RKO (cell line): ENCODE measurements at regions not wholly inside any gene's neighbourhood (a gene's known extent, or its start where the extent isn't known, plus 50 kb on each side); places are given as distances from the start of the nearest gene placed in this dataset.
"Not testable (repeated sequence)": the region's sequence is repeated elsewhere in the genome, so short reads cannot be mapped to it uniquely, and the experiment has no call there.

ENCODE experiments used
- DNase-seq: peaks from one replicate; pipeline ENCODE4 v3.0.0-alpha.2; 2016; ENCODE audit warnings: low spot score

GRCh38 chr4:14918336-14918735, 83.9 kb upstream of the CPEB2 start:
- no peak for DNase-seq

DNA sequence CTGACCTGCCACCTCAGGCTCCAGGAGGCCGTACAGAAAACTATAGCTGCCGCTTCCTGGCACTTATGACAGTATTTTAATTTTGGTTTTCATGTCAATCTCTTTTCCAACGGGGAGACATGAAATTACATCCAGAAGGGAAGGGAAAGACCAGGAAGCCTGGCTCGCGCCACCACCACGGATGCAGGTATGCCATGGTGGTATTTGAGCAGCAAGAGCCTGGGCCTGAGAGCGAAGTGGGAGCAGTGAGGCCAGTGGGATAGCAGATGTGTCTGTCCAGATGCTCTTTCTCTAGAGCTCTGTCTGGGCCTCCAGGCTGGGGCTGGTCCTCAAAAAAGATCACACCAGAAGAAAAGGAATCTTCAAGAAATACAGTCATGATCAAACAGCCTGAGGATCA, 82.5 kb upstream of the CPEB2 start:
- DNase-seq, result no peak

DNA sequence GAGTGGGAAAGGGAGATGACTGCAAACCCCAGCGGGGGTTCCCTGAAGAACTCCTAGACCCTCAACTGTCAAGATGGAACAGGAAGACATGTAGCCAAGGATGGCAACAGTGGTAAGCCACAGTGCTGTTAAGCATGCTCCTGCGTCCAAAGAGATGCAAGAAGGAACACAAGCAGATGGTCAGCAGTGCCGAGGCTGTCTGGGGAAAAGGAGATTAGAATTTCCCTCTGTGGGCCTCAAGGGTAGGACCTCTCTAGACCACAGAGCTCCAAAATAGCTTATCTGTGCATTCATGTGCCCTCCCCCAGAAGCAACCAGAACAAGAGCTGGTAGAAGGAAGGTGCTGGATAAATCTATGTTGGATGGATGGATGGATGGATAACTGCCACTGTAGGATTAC, 82.0 kb upstream of the CPEB2 start:
- no peak for DNase-seq

- DNase-seq, result no peak
Measured at GRCh38 chr4:14920759-14921320, 81.4 kb upstream of the CPEB2 start.

GRCh38 chr4:14921781-14922180, 80.5 kb upstream of the CPEB2 start:
- not testable (repeated sequence) for DNase-seq

- no peak for DNase-seq
Measured at GRCh38 chr4:14924076-14924811, 78.0 kb upstream of the CPEB2 start.

- no peak for DNase-seq
Measured at GRCh38 chr4:14924812-14925344, 77.4 kb upstream of the CPEB2 start.

- DNase-seq, result no peak
Measured at GRCh38 chr4:14925471-14925870, 76.8 kb upstream of the CPEB2 start.

DNA sequence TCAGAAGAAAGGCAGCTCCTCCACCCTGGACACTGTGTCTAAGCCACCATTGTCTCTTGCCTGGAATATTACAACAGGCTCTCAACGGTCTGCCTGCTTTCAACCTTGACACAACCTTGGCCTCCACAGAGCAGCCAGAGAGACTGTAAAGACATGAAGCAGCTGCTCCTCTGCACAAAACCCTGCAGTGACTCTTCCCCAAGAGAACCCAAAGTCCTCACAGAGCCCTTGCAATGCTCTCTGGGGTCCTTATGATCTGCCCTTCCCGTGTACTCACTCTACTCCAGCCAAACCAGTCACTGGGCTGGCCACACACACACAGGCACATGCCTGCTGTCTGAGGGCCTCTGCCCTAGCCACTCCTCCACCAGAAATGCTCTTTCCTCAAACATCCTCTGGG, 75.9 kb upstream of the CPEB2 start:
- no peak for DNase-seq

DNA sequence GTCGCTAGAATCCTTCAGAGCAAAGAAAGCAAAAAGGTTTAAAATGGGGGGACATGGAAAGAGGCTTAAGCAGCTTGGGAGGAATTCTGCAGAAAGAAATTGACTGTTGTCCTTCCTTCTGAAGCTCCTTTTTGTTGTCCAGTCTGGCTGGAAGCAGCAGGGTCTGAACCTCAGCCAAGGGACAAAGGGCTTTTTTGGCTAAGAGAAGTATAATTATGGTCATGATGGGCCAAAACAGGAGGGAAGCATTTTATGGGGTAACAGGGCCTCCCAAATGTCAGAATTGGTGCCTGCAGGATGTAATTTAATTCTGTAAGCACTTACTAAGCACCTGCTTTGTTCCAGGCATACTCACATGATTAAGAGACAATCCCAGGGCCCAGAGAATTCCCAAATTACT, 74.2 kb upstream of the CPEB2 start:
- no peak for DNase-seq

DNA sequence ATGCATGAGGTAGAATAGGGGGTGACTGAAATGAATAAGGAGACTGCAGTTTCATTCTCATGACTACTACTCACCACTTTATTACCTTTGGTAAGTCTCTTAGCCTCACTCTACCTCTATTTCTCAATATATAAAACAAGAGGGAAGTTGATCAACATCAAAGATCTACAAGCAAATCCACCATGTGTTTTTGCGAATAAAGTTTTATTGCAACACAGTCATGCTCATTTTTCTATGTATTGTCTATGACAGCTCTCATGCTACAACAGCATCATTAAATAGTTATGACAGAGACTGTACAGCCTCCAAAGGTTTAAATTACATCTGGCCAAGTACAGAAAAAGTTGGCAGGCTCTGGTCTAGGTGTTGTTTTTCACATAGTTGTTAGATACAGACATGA, 72.6 kb upstream of the CPEB2 start:
- DNase-seq, result no peak

DNA sequence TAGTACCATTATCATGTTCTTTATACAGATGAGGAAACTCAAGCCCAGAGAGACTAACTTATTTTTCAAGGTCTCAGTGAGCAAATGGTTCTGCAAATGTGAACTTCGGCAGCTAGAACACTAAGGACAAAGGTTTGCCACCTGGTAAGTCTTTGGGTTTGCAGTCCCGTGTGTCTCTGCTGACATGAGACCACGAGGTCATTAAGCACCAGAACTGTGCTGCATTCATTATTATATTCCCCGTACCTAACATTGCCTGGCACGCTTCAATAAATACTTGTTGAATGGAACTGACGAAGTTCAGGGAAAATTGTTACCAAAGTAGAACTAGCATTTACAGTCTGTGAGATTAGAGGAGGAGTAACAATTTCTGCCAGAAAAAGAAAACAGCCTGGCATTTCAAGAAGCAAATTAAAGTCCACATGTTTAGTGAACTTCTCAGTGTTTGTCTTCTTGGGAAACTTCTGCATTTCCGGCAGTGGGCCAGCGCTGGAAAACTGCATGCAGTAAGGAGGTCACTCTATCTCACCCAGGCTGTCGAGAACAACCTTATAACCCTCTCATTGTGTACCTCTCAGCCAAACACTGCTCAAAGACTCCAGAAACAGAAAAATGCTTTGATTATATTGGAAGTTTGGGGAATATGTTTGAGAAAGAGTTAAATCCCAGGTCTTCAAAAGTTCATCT, 67.4 kb upstream of the CPEB2 start:
- DNase-seq, result no peak

GRCh38 chr4:14943749-14944148, 58.5 kb upstream of the CPEB2 start:
- no peak for DNase-seq

- no peak for DNase-seq
Measured at GRCh38 chr4:14952352-14952751, 49.9 kb upstream of the CPEB2 start.
